HFFc6 (cell line): ENCODE measurements at regions not wholly inside any gene's neighbourhood (a gene's known extent, or its start where the extent isn't known, plus 50 kb on each side); places are given as distances from the start of the nearest gene placed in this dataset.

Experiments
- DNase-seq: peaks from one replicate; pipeline ENCODE4 v3.0.0-alpha.2; 2018
- H3K27ac Mint-ChIP-seq: 2 replicates; pipeline ENCODE4 v1.8.0; 2020; ENCODE audit warnings: mild to moderate bottlenecking, mixed read lengths
- H3K27me3 Mint-ChIP-seq: 2 replicates; pipeline ENCODE4 v1.8.0; 2021; ENCODE audit warnings: mild to moderate bottlenecking, moderate library complexity, mixed read lengths; ENCODE audit not compliant: insufficient read depth
- H3K36me3 Mint-ChIP-seq: 2 replicates; pipeline ENCODE4 v1.8.0; 2021; ENCODE audit warnings: low read depth, mixed read lengths
- H3K4me1 Mint-ChIP-seq: 2 replicates; pipeline ENCODE4 v1.8.0; 2020; ENCODE audit warnings: low read depth, mixed read lengths
- H3K4me3 Mint-ChIP-seq: 2 replicates; pipeline ENCODE4 v1.8.0; 2020; ENCODE audit warnings: mild to moderate bottlenecking, moderate library complexity, mixed read lengths
- H3K9me3 Mint-ChIP-seq: 2 replicates; pipeline ENCODE4 v1.8.0; 2020; ENCODE audit warnings: mild to moderate bottlenecking, mixed read lengths
- TF ChIP-seq, protein P1 (sequence below): fragments of 200-600 bp; sonication (generic); IDR thresholded peaks from 2 replicates; pipeline ENCODE4 v1.5.0; 2021; ENCODE audit warnings: antibody characterized with exemption, mild to moderate bottlenecking

DNA sequence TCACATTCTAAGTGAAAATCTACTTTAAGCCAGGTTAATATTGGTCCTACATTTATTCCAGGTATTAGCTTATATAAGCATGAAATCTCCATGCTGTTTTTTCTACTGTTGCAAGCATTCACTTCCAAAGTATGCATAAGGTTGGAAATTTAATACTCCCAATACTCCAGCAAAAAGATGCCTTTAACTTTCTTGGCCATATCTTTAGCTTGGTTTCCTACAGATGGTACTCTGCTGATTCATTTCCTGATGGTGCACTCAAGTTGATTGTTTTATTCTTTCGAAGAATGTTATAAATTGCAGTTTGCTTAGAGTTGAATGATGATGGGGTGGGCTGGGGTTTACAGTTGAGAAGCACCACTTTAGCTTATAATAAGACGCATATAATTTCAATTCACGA is 330.2 kb downstream of the PTTG2 start:
- no peak overlapping the region for H3K4me3 Mint-ChIP-seq
- H3K4me1 Mint-ChIP-seq: peaks cover 8% of the 10 kb centered on the region; the same call in 1 of the 2 replicates
- TF ChIP-seq, protein P1, sequence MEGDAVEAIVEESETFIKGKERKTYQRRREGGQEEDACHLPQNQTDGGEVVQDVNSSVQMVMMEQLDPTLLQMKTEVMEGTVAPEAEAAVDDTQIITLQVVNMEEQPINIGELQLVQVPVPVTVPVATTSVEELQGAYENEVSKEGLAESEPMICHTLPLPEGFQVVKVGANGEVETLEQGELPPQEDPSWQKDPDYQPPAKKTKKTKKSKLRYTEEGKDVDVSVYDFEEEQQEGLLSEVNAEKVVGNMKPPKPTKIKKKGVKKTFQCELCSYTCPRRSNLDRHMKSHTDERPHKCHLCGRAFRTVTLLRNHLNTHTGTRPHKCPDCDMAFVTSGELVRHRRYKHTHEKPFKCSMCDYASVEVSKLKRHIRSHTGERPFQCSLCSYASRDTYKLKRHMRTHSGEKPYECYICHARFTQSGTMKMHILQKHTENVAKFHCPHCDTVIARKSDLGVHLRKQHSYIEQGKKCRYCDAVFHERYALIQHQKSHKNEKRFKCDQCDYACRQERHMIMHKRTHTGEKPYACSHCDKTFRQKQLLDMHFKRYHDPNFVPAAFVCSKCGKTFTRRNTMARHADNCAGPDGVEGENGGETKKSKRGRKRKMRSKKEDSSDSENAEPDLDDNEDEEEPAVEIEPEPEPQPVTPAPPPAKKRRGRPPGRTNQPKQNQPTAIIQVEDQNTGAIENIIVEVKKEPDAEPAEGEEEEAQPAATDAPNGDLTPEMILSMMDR: no peak
- peaks cover 19% of the 10 kb centered on the region for H3K9me3 Mint-ChIP-seq
- H3K36me3 Mint-ChIP-seq: peaks cover 15% of the 10 kb centered on the region; the same call in 1 of the 2 replicates
- H3K27me3 Mint-ChIP-seq: peaks cover 10% of the 10 kb centered on the region; the same call in 1 of the 2 replicates
- DNase-seq: no peak
- no peak overlapping the region for H3K27ac Mint-ChIP-seq

DNA sequence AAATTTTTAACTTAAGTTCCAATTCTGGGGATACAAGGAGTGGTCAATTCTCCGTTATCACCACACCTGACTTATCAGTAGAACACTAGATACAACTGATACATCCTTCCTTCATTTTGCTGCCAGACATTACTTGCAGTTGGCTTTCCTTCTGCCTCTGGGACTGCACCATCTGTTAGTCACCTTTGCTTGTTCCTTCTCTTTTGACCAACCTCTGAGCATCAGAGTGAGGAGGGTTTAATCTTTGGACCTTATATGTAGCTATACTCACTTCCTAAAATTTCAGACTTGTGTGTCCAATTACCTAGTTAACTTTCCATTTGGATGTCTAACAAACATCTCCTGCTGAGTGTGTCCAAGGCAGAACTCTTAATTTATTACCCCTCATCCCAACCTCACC is 330.7 kb downstream of the PTTG2 start:
- no peak for DNase-seq
- TF ChIP-seq, protein P1: no peak
- peaks cover 8% of the 10 kb centered on the region; the same call in 1 of the 2 replicates for H3K4me1 Mint-ChIP-seq
- peaks cover 15% of the 10 kb centered on the region; the same call in 1 of the 2 replicates for H3K36me3 Mint-ChIP-seq
- H3K4me3 Mint-ChIP-seq: no peak overlapping the region
- no peak overlapping the region for H3K27ac Mint-ChIP-seq
- peaks cover 14% of the 10 kb centered on the region; the same call in 1 of the 2 replicates for H3K27me3 Mint-ChIP-seq
- peaks cover 19% of the 10 kb centered on the region for H3K9me3 Mint-ChIP-seq

DNA sequence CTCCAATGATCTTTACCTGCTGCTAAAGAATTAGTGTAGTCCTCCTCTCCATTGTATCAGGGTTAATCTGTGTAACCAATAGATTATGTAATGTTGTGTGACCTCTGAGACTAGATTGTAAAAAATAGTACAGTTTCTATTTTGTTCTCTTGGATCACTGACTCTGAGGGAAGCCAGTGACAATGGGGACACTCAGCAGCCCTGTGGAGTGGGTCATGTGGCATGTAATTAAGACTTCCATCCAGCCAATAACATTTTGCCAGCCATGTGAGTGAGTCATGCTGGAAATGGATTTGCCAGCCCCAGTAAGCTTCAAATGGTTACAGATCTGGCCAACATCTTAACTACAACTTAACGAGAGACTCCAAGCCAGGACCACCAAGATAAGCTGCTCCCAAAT is 332.3 kb downstream of the PTTG2 start:
- Mint-ChIP-seq H3K9me3 (peaks cover 19% of the 10 kb centered on the region), H3K27me3 (peaks cover 8% of the 10 kb centered on the region; the same call in 1 of the 2 replicates), H3K27ac (no peak overlapping the region), H3K4me1 (peaks cover 13% of the 10 kb centered on the region; the same call in 1 of the 2 replicates), H3K36me3 (peaks cover 15% of the 10 kb centered on the region; the same call in 1 of the 2 replicates), H3K4me3 (no peak overlapping the region)
- TF ChIP-seq, protein P1: no peak
- no peak for DNase-seq

DNA sequence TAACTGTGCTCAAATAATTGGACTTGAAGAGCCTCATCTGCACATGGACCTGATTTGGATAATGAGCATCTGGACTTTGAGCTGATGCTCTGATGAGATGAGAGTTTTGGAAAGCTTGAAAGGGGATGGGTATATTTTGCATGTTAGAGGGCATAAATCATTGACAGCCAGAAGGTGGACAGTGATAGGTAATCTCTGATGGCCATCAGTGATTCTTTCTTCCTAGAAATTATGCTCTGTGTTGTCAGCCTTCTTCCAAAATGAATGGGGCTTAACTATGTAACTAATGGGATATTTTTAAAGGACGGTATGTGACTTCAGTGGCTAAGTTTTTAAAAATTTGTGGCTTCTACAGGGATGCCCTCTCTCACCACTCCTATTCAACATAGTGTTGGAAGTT is 334.0 kb downstream of the PTTG2 start:
- no peak for DNase-seq
- Mint-ChIP-seq H3K9me3 (peaks cover 24% of the 10 kb centered on the region), H3K36me3 (peaks cover 20% of the 10 kb centered on the region), H3K4me3 (no peak overlapping the region), H3K27ac (no peak overlapping the region), H3K27me3 (peaks cover 11% of the 10 kb centered on the region; the same call in 1 of the 2 replicates), H3K4me1 (peaks cover 13% of the 10 kb centered on the region; the same call in 1 of the 2 replicates)
- TF ChIP-seq, protein P1: no peak

DNA sequence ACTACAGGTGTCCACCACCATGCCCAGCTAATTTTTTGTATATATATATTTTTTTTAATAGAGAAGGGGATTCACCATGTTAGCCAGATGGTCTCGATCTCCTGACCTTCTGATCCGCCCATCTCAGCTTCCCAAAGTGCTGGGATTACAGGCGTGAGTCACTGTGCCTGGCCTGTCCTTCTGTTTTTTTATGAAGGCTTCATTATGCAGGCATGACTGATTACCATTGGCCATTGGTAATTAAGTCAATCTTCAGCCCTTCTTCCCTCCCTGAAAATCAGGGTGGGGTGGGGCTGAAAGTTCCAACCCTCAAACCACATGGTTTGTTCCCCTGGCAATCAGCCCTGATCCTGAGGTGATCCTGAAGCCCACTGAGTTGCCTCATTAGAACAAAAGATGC is 336.9 kb downstream of the PTTG2 start:
- H3K36me3 Mint-ChIP-seq: peaks cover 21% of the 10 kb centered on the region
- peaks cover 11% of the 10 kb centered on the region for H3K27me3 Mint-ChIP-seq
- H3K4me1 Mint-ChIP-seq: 0 out of 2 replicates have a peak, but pooled peaks cover 6% of the 10 kb centered on the region
- TF ChIP-seq, protein P1: no peak
- peaks cover 28% of the 10 kb centered on the region for H3K9me3 Mint-ChIP-seq
- H3K4me3 Mint-ChIP-seq: no peak overlapping the region
- DNase-seq: no peak
- H3K27ac Mint-ChIP-seq: no peak overlapping the region
